Mesenteric fat pad (tissue), 1 donor: ENCODE measurements at regions not wholly inside any gene's neighbourhood (a gene's known extent, or its start where the extent isn't known, plus 50 kb on each side); places are given as distances from the start of the nearest gene placed in this dataset.

ENCODE experiments used
- DNase-seq: peaks from one replicate; pipeline ENCODE4 v3.0.0-alpha.2; 2020; ENCODE audit warnings: low spot score
- donor health status: DM: yes; HTN: yes; CAD: no.

GRCh38 chr6:169165561-169166300, 87.9 kb downstream of the THBS2 start:
- peak; percentile 73 for DNase-seq

- no peak for DNase-seq
Observed at GRCh38 chr6:169164986-169165385, 88.7 kb downstream of the THBS2 start.

GRCh38 chr6:169164451-169164850, 89.2 kb downstream of the THBS2 start:
- no peak for DNase-seq

GRCh38 chr6:169163411-169163901, 90.2 kb downstream of the THBS2 start:
- DNase-seq, result peak; percentile 72

GRCh38 chr6:169162752-169163407, 90.8 kb downstream of the THBS2 start:
- DNase-seq, result peak; percentile 89

- peak; percentile 88 for DNase-seq
Observed at GRCh38 chr6:169162249-169162648, 91.4 kb downstream of the THBS2 start.

GRCh38 chr6:169161572-169162167, 92.0 kb downstream of the THBS2 start:
- peak; percentile 81 for DNase-seq

GRCh38 chr6:169160855-169161560, 92.6 kb downstream of the THBS2 start:
- peak; percentile 73 for DNase-seq

GRCh38 chr6:169160091-169160854, 93.4 kb downstream of the THBS2 start:
- peak; percentile 74 for DNase-seq

GRCh38 chr6:169159331-169159730, 94.3 kb downstream of the THBS2 start:
- no peak for DNase-seq

- DNase-seq, result no peak
Observed at GRCh38 chr6:169158691-169159090, 95.0 kb downstream of the THBS2 start.

GRCh38 chr6:169158174-169158573, 95.5 kb downstream of the THBS2 start:
- DNase-seq, result peak; percentile 88

- DNase-seq, result peak; percentile 60
Observed at GRCh38 chr6:169157197-169158148, 96.2 kb downstream of the THBS2 start.

- no peak for DNase-seq
Observed at GRCh38 chr6:169156793-169157147, 96.9 kb downstream of the THBS2 start.

GRCh38 chr6:169156108-169156792, 97.4 kb downstream of the THBS2 start:
- DNase-seq, result peak; percentile 85

GRCh38 chr6:169155481-169155880, 98.2 kb downstream of the THBS2 start:
- DNase-seq, result peak; percentile 68

- DNase-seq, result no peak
Observed at GRCh38 chr6:169153401-169153800, 100.2 kb downstream of the THBS2 start.

GRCh38 chr6:169146521-169146920, 107.1 kb downstream of the THBS2 start:
- DNase-seq, result no peak

GRCh38 chr6:169145991-169146501, 107.6 kb downstream of the THBS2 start:
- DNase-seq, result no peak
